Prostate gland (tissue), 2 donors: ENCODE measurements at regions not wholly inside any gene's neighbourhood (a gene's known extent, or its start where the extent isn't known, plus 50 kb on each side); places are given as distances from the start of the nearest gene placed in this dataset.

Experiments
- DNase-seq: peaks from one replicate; pipeline ENCODE4 v3.0.0-alpha.2; 2019; ENCODE audit warnings: low spot score
- H3K27ac ChIP-seq, 2 donors: fragments of 200-600 bp; sonication (generic); 2 replicates each; pipeline ENCODE4 v1.5.1; 2017 to 2019
- H3K27me3 ChIP-seq: fragments of 200-600 bp; sonication (generic); replicated peaks from 2 replicates; pipeline ENCODE4 v1.5.1; 2019; ENCODE audit not compliant: insufficient read depth
- H3K36me3 ChIP-seq, 2 donors: fragments of 200-600 bp; sonication (generic); 1 replicate in 1 of 2; 2 replicates in 1 of 2; pipeline versions ENCODE4 v1.5.1 to v1.8.1; 2017 to 2019
- H3K4me1 ChIP-seq: fragments of 200-600 bp; sonication (generic); replicated peaks from 2 replicates; pipeline ENCODE4 v1.5.1; 2019
- H3K4me3 ChIP-seq, 2 donors: fragments of 200-600 bp; sonication (generic); 2 replicates each; pipeline ENCODE4 v1.5.1; 2017 to 2019
- H3K9me3 ChIP-seq: fragments of 200-600 bp; sonication (generic); 2 replicates; pipeline ENCODE4 v1.5.1; 2017
- POLR2A ChIP-seq: fragments of 450-650 bp; IDR thresholded peaks from one replicate; pipeline ENCODE4 v1.6.1; 2016; ENCODE audit warnings: antibody characterized with exemption, mild to moderate bottlenecking
- POLR2AphosphoS5 ChIP-seq: sonication (generic); formaldehyde crosslinking; IDR thresholded peaks from one replicate; pipeline ENCODE4 v1.6.1; 2017; ENCODE audit warnings: antibody characterized with exemption
- WGBS: methylation state at CpG from one replicate; pipeline ENCODE4 v1.1.5; 2018; 5-methylcytosine and 5-hydroxymethylcytosine counted together
- intact Hi-C: fragments of 100-400 bp; cut with DNase I; formaldehyde crosslinking; loops from one replicate; pipeline ENCODE4 v1.14.2; 2022
- TF ChIP-seq, protein P1 (sequence below), 4 experiments: fragments of 200-600 bp in 2 of 4; fragments of 450-650 bp in 2 of 4; sonication (generic) in 2 of 4; IDR thresholded peaks; 1 replicate in 3 of 4; 2 replicates in 1 of 4; pipeline ENCODE4 v1.5.1; 2016 to 2019; ENCODE audit warnings: antibody characterized with exemption in 4 of 4, mild to moderate bottlenecking in 2 of 4, moderate library complexity in 2 of 4

DNA sequence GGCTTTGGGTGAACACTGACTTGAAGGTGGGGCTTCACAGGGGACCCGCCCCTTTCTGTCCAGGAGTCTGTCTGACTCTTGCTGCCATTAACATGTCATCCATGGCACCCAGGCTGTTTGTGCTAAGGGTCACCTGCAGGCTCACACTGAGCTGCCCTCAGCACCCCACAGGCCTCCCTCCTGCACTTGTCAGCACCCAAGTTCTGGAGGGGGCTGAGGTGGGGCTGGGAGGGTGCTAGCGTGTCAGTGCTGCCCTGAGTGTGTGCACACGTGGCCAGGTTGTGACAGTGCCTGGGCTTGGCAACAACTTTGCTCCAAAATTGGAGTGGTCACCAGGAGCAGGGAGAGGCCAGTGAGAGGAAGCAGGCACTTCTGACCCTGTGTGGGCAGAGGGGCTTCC lies 963.2 kb downstream of the TRHDE start:
- Histone ChIP-seq H3K36me3 (no peaks in the 10 kb centered on the region), H3K4me3 (no peak overlapping the region), H3K4me1 (no peaks in the 10 kb centered on the region), H3K27ac (no peak overlapping the region), H3K9me3 (no peaks in the 10 kb centered on the region), H3K27me3 (no peaks in the 10 kb centered on the region)
- WGBS = 85% methylated on average over 3 of the region's 3 CpGs
- DNase-seq = no peak
- no peak for TF ChIP-seq POLR2A
- no peak for TF ChIP-seq POLR2AphosphoS5
- TF ChIP-seq, protein P1, sequence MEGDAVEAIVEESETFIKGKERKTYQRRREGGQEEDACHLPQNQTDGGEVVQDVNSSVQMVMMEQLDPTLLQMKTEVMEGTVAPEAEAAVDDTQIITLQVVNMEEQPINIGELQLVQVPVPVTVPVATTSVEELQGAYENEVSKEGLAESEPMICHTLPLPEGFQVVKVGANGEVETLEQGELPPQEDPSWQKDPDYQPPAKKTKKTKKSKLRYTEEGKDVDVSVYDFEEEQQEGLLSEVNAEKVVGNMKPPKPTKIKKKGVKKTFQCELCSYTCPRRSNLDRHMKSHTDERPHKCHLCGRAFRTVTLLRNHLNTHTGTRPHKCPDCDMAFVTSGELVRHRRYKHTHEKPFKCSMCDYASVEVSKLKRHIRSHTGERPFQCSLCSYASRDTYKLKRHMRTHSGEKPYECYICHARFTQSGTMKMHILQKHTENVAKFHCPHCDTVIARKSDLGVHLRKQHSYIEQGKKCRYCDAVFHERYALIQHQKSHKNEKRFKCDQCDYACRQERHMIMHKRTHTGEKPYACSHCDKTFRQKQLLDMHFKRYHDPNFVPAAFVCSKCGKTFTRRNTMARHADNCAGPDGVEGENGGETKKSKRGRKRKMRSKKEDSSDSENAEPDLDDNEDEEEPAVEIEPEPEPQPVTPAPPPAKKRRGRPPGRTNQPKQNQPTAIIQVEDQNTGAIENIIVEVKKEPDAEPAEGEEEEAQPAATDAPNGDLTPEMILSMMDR (IDR thresholded peaks at IDR 0.05) = no peak
- intact Hi-C loops = no loop called here

DNA sequence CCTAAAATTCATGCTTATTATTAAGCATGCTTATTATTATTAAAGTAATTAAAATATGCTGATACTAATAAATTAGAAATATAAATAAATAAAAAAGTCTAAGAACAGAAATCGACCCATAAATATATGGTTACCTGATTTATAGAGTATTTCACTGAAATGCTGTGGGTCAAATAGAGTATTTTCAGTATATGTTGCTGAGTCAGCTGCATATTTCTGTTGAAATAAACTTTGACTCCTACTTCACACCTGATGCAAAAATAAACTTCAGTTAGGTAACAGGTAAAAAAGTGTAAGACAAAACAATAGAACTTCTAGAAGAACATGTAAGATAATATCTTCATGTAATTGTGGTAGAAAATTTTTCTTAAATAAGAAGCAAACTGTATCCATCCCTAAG lies 967.9 kb downstream of the TRHDE start:
- 88% methylated on average over 1 of the region's 1 CpG for WGBS
- Histone ChIP-seq H3K4me1 (no peaks in the 10 kb centered on the region), H3K36me3 (no peaks in the 10 kb centered on the region), H3K27me3 (no peaks in the 10 kb centered on the region), H3K27ac (no peak overlapping the region), H3K4me3 (no peak overlapping the region), H3K9me3 (no peaks in the 10 kb centered on the region)
- DNase-seq = no peak
- intact Hi-C loops = no loop called here
- TF ChIP-seq POLR2A (no peak), POLR2AphosphoS5 (no peak)
- TF ChIP-seq, protein P1 (IDR thresholded peaks at IDR 0.05) = no peak

DNA sequence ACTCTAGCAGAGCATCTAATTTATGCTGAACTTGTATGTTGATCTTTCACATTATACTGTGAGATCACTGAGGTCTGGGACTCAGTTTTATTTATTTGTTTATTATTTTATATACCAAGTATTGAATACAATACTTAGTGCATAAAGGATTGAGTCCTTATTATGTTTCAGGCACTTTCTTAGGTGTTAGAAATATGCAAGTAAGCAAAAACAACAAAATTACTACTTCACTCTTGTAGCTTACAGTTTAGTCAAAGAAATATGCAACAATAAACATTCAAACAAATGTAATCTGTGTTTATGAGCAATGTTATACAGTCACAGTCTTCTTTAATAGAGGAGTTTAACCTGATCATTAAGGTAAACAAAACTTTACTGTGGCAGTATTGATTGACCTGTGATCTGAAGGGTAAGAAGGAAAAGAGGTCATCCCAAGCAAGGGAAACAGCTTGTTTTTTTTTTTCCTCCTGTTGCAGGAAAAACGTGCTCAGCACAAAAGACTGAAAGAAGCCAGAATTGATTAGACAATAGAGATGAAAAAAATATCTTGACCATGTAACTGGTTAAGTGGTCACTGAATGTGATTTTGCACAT lies 990.7 kb downstream of the TRHDE start:
- no peak for TF ChIP-seq POLR2AphosphoS5
- TF ChIP-seq, protein P1 (IDR thresholded peaks at IDR 0.05) = no peak
- no peak for TF ChIP-seq POLR2A
- no peak for DNase-seq
- no peaks in the 10 kb centered on the region for H3K4me1 ChIP-seq
- intact Hi-C loops = no loop called here
- H3K27ac ChIP-seq = no peak overlapping the region
- no peaks in the 10 kb centered on the region for H3K36me3 ChIP-seq
- H3K9me3 ChIP-seq = no peaks in the 10 kb centered on the region
- H3K4me3 ChIP-seq = no peak overlapping the region
- 9% methylated on average over 1 of the region's 1 CpG for WGBS
- H3K27me3 ChIP-seq = no peaks in the 10 kb centered on the region

DNA sequence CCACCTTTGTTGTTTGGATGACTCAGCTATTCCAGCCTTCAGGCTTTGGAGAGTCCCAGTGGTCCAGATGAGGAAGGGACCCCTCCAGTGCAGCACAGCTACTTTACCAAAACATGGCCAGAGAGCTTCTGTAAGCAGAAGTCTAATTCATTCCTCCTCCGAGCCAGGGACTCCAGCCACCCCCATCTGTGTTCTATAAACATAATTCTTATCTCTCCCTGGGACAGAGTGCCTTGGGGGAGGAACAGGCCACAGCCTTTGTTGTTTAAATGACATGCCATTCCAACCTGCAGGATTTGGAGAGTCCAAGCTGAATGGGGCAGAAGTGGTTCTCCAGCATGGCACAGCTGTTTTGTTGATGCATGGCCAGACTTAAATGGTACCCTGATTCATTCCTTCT lies 994.0 kb downstream of the TRHDE start:
- intact Hi-C loops = no loop called here
- Histone ChIP-seq H3K27me3 (no peaks in the 10 kb centered on the region), H3K4me1 (no peaks in the 10 kb centered on the region), H3K27ac (no peak overlapping the region), H3K4me3 (no peak overlapping the region), H3K36me3 (no peaks in the 10 kb centered on the region), H3K9me3 (no peaks in the 10 kb centered on the region)
- 79% methylated on average over 1 of the region's 1 CpG for WGBS
- TF ChIP-seq, protein P1 (IDR thresholded peaks at IDR 0.05) = no peak
- TF ChIP-seq POLR2AphosphoS5 = no peak
- no peak for TF ChIP-seq POLR2A
- no peak for DNase-seq

DNA sequence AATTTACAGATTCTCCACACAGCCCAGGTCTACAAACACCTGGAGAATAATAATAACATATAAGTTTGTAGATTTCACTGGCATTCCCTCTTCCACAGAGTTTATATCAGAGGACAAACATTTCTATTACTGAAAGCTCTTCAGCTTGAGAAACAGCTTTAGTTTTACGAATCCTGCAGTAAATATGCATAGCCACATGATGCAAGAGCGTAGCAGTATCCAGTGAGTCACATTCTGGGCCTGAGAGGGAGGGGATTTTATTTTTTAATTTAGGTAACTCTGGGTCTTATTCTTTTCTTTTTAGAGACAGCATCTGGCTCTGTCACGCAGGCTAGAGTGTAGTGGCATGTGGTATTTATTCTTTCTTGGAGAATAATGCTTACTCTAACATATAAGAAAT lies 1002.8 kb downstream of the TRHDE start:
- no peak for TF ChIP-seq POLR2AphosphoS5
- TF ChIP-seq, protein P1 (IDR thresholded peaks at IDR 0.05) = no peak
- TF ChIP-seq POLR2A = no peak
- Histone ChIP-seq H3K36me3 (no peaks in the 10 kb centered on the region), H3K9me3 (no peaks in the 10 kb centered on the region), H3K27me3 (no peaks in the 10 kb centered on the region), H3K4me1 (no peaks in the 10 kb centered on the region), H3K4me3 (no peak overlapping the region), H3K27ac (no peak overlapping the region)
- 71% methylated on average over 3 of the region's 3 CpGs for WGBS
- DNase-seq = no peak
- intact Hi-C loops = no loop called here
